Stromal cell of bone marrow (primary cell): ENCODE measurements at regions not wholly inside any gene's neighbourhood (a gene's known extent, or its start where the extent isn't known, plus 50 kb on each side); places are given as distances from the start of the nearest gene placed in this dataset.
"Not testable (repeated sequence)": the region's sequence is repeated elsewhere in the genome, so short reads cannot be mapped to it uniquely, and the experiment has no call there.

Experiments used
- DNase-seq: peaks from one replicate; pipeline ENCODE4 v3.0.0-alpha.2; 2012; ENCODE audit warnings: low read depth

DNA sequence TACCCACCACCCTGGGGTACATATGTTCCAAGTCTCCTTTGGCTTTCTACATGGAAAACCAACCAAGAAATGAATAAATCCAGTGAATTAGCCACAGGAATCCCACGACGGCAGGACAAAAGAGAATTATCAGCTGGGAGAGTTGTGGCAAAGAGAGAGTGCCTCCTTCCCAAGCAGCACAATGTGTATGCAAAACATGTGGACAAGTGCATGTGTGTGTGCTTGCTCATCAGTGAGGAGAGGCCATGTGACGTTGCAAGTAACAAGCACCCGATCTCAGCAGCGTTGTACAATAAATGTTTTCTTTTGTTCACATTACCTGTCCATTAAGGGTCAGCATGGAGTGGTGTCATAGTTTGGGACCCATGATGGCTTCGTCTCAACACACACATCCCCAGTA lies 50.0 kb upstream of the EMX2 start:
- no peak for DNase-seq

DNA sequence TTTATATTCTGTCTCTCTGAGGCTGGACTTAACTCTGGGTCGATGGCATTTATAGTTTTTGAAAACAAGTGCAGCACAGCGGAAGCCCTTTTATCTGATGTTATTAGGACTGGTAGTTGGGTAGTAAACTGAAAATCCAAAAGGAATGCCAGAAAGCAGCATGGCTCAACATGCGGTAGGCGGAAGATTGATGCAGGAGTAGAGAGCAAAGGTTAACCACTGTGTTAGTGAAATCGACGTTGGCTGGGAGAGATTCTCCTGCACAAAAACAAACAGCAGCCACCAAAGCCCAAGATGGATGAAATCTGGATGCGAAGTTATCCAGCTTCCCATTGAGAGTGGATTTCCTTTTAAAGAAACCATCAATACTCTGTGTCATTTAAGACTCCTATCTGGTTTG lies 54.5 kb upstream of the EMX2 start:
- no peak for DNase-seq

DNA sequence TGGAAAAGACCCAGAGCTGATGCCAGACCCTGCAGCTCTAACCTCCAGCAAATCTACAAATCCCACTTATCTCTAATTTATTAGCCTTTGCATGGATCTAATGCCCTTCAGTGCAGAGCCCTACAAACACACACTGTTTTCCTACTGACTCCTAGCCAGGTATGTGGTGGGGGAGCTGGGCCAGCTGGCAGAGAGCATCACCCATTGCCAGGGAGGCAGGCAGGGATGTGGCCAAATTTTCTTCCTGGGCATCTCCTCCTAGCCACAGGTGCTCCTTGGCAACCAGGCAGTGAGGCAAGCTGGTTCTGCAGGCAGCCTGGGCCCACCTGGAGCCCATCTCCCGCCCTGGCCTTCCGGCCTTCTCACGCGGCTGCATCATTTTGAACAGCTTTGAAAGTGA lies 55.9 kb upstream of the EMX2 start:
- DNase-seq: no peak

DNA sequence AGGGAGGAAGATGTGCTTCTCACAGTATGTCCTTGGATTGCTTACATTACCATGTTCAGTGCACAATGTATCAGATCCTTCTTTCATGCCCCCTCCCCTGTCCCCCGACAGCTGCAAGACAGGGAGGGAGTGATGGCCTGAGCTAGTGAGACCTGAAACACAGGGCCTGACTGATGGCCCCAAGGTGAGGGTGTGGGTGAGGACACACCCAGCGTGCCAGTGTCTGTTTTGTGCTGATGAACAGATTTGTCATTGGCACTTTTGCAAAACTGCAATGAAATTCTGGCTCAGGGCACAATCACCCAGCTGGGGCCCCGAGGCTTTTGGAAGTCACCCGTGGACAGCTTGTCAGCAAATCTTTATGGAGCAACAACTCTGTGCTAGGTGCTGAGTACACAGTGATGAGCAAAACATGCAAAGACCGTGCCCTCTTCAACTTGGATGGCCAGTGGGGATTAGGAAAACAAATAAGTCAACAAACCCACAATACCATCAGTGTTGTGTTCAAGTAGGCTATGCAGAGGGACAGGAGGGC lies 59.4 kb upstream of the EMX2 start:
- no peak for DNase-seq

DNA sequence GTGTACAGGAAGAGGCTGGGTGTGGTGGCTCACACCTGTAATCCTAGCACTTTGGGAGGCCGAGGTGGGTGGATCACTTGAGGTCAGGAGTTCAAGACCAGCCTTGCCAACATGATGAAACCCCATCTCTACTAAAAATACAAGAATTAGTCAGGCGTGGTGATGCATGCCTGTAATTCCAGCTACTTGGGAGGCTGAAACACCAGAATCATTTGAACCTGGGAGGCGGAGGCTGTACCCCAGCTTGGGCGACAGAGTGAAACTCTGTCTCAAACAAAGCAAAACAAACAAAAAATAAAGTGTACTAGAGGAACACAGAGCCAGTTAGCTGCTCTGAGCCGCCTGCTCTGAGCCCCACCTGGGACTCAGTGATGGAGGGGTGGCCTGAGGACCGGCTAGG lies 61.5 kb upstream of the EMX2 start:
- not testable (repeated sequence) for DNase-seq

DNA sequence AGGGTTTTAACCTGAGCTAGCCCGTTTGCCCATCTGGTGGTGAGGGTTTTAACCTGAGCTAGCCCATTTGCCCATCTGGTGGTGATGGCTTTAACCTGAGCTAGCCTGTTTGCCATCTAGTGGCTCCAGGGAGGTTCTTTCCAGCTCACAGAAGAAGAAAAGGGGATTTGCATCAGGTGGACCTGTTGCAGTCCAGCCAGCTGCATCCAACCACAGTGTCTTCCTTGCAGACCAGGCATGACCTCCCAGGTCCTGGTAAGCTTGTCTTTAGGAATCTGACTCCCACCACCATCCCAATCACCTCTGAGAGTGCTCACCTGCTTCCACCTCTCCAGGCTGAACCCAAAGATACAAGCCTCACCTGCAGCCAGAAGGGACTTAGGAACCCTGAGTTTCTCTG lies 62.4 kb upstream of the EMX2 start:
- no peak for DNase-seq

DNA sequence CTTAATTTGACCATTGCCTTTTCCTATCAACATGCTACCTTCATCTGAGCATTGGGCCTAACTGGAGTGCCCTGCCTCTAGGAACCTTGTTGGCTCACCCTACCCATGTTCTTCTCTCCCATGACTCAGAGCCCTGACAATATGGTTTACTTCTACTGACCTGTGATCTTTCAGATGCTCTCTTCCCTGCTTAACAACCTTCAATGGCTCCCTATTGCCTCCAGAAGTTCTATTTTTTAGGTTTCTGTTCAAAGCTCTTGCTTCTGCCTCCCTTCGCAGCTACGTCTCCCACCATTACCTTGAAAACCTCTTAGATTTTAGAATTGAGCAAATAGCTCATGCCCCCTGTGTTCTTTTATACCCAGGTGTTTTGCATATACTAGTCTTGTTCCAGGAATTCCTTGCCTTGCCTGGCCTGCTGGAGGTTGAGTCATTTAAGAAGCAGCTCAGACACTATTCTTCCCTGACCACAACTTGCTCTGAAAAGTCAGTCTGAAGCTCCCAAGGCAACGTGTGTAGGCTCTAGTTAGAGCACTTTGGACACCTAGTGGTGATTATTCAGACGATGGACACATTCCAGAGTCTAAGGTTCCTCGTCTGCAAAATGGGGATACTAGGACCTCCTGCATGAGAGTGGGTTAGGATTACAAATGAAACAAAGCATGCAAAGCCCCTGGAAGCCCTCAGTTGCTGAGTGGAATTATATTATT lies 64.4 kb upstream of the EMX2 start:
- peak; percentile 65 for DNase-seq

DNA sequence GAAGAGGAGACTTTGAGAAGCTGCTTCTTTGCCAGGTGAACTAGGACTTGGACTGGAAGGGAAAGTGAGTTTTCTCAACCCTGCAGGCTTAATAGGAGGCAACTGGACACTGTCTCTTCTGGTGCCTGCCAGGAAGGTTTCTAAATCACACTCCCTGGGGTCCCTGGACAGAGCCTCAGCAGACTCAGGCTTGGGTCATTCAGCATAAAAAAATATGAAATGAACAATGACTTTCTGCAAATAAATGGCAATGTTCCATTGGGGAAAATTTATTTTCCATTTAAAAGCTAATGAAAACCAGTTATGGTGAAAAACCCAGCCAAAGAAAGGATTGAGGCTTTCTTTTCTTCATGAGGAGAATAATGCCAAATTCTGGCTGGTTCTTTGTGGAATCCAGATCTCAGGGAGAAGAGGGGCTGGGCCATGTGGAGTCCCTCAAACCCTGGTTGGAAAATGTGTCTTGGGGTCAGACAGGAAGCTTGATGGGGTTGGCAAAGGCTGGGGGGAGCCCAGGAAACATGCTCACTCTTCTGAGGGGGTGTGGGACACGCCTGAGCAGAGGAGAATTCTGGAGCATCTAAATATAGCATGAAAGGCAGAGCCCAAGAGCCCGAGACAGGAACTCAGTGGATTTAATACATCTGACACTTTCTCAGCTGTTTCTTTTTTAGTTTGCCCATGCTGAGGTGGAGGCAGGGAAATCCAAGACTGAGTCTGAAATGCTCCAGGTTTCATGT lies 65.2 kb upstream of the EMX2 start:
- DNase-seq: peak; percentile 73

DNA sequence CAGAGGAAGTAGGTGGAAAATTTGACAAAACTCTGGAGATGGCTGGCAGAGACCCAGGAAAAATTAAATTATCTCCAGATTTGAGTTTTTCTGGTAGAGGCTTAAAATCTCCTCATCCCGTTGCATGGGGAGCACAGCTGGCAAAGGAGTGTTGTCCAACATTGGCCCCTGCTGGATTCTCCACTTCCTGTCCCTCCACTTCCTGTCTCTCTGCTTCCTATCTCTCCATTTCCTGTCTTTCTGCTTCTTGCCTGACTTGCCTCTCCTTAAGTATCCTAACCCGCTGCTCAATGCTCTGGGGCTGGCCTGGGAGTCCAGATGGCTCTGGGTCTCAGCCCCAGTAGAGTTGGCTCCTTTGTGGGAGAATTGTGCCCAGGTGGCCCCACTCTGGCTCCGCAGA lies 65.8 kb upstream of the EMX2 start:
- DNase-seq: no peak

DNA sequence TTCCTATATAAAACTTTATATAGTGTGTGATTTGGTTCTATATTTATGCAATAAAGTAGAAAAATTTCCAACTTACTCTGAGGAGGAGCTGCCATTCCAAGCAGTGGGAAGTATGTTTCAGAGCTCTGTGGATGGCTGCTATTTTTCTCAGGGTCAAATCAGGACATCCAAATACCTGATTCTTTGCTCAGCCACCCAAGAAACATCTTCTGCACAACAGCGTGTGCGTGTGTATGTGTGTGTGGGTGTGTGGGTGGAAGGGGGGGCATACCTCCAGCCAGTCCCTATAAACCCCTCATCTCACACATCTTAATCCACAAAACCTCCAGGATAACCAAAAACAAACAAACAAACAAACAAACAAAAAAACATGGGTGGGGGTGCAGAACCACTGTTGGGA lies 66.3 kb upstream of the EMX2 start:
- no peak for DNase-seq

DNA sequence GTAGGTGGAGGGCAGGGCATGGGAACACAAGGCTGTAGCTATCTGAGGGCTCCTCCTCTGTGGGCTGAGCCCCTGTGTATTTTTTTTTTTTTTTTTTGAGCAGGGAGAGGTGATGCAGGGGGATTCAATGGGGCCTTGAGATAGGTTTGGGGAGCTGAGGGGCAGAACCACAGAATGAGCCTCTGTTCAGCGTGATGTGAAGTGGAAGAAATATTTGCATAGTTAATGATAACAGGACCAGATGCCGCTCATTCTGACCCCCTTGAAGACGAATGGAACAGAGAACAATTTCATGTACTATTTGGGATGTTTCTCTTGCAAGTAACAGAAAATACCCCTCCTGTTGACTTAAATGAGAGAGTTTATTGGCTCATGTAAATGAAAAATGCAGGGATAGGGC lies 69.7 kb upstream of the EMX2 start:
- no peak for DNase-seq

DNA sequence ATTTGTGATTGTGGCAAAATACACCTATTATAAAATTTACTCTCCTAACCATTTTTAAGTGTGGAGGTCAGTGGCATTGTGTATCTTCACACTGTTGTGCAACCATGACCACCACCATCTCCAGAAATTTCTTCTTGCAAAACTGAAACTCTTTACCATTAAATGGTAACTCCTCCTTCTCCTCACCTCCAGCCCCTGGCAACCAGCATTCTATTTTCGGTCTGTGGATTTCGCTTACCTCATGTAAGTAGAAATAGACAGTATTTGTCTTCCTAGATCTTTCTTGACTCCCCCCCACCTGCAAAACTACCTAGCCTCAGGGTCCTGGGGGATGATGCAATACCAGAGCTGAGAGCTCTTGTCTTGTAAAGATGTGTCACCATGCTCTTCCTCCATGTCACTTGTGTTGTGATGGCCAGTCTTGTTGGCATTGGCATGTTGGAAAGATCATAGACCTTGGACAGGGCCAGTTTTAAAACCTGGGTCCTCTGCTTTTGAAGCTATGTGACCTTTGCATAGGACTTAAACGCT lies 71.1 kb upstream of the EMX2 start:
- no peak for DNase-seq

DNA sequence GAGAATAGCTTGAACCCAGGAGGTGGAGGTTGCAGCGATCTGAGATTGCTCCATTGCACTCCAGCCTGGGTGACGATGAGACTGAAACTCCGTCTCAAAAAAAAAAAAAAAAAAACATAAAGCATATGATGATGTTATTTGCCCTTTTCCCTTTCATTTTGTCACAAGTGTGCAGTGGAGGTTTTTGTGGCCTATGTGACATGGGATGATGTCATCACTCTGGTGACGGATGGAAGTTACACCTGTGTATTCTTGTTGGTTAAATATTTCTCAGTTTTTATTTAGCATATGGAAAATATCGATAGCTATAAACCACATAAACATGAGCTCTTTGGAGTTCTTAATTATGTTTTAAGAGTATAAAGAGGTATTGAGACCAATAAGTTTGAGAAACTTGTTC lies 71.8 kb upstream of the EMX2 start:
- no peak for DNase-seq

DNA sequence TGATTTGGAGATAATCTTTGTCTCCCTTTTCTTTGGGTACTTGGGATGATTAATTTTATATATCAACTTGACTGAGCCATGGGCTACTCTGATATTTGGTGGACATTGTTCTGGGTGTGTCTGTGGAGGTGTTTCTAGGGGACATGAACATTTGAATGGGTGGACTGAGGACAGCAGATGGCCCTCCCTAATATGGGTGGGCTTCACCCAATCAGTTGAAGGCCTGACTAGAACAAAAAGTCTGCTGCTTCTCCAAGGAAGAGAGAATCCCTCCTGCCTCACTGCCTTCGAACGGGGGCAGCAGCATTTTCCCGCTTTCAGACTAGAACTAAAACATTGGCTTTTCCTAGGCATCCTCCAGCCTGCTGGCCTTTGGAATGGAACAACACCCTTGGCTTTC lies 73.9 kb upstream of the EMX2 start:
- DNase-seq: no peak

DNA sequence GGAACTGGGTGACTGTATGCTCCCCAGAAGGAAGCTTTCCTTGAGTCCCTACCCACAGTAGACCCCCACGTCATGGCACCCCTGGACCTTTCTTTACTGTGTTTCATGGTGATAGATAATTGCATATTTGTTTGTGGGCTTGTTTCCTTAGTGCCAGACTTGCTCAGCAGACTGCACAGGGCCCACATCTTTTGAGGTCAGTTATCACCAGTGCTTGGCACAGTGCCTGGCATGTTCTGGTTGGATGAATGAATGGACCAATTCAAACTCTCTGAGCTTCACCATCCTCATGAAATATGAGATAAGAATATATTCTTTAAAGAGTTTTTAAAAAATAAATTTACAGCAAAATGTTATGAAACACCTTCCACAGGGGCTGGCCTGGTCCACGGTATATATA lies 78.4 kb upstream of the EMX2 start:
- DNase-seq: no peak

DNA sequence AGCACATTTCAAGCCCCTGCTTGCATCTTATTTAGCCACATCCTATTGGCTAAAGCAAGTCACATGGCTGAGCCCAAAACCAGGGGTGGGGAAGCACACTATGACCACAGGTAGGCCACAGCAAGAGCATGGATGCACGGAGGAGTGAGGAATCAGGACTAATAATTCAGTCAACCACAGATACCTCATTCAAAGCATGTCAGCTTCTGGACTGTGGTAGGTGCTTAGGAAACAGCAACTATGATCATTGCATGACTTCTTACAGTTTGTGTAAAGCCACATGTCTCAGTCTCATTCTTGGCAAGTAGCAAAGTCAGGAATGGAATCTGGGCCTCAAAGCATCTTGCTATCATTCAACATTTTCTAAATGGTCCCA lies 79.0 kb upstream of the EMX2 start:
- DNase-seq: no peak

DNA sequence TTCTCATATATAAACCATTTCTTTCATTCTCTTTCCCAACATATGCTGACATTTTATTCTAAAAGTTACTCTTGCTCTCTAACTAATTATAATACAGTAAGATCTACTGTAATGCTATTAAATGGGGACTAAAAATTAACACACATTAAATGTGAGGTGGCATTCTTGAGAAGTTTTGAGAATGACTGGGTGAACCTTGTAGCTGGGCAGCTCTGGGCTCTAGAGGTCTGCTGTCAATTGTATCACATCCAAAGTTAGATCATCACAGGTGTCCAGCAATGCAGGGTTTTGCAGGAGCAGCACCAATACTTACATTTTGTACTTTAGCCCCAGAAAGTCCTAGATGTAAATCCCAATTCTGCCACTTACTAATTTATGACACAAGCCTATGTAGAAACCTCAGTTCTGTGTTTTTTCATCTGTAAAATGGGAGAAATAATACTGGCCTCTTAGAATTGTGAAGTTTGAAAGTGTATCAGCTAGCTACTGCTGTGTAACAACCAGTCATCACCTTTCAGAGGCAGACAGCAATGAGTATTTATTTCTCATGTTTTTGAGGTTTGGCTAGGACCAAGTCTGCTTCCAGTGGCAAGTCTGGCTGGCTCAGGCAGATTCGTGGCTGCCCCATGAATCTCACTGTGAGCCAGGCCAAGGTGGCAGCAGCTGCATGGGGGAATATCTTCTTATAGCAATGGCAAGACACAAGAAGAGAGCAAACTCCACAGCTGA lies 79.6 kb upstream of the EMX2 start:
- no peak for DNase-seq

DNA sequence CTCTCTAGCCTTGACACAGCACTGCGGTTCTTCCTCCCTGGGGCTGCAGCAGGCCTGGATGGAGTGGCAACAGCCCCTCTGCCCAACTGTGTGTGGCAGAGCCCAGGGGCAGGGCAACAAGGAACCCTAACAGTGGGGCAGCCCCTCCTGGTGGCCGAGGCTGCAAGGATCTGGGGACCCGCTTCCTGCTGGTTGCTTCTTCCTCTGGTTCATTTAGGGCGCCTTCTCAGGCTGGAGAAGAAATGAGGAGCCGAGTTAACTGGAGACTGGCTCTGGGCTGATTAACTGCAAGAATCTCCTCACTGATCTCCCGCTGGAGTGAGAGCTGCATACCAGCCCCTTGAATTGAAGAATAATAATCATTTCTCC lies 80.1 kb upstream of the EMX2 start:
- no peak for DNase-seq

DNA sequence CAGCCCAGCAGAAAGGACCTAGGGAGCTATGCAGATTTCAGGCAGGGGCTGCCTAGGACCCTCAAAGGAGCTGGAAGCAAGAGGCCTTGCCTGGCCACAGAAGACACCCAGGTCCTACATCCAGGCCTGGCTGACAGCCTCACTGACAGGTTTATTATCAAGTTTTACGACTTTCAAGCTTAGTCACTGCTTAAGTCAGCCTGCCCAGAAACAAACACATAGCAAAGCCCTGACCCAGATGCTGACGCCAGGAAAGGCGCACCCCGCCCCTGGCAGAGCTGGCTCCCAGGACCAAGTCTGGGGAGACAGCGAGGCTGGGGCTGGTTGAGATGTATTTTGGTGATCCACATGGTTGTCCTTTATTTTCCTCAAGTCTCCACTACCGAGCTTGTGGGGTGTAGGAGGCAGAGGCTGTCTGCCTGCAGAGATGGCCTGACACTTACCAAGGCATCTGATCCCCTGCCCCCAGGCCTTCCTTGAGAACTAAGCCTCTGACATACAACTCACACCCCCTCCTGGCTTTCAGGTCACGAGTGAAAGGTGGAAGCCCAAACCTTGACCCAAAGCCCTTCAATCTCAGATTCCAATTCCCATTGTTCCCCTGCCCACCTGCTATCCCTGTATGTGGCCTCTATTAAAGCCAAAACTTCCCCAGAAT lies 80.7 kb upstream of the EMX2 start:
- peak; percentile 97 for DNase-seq

DNA sequence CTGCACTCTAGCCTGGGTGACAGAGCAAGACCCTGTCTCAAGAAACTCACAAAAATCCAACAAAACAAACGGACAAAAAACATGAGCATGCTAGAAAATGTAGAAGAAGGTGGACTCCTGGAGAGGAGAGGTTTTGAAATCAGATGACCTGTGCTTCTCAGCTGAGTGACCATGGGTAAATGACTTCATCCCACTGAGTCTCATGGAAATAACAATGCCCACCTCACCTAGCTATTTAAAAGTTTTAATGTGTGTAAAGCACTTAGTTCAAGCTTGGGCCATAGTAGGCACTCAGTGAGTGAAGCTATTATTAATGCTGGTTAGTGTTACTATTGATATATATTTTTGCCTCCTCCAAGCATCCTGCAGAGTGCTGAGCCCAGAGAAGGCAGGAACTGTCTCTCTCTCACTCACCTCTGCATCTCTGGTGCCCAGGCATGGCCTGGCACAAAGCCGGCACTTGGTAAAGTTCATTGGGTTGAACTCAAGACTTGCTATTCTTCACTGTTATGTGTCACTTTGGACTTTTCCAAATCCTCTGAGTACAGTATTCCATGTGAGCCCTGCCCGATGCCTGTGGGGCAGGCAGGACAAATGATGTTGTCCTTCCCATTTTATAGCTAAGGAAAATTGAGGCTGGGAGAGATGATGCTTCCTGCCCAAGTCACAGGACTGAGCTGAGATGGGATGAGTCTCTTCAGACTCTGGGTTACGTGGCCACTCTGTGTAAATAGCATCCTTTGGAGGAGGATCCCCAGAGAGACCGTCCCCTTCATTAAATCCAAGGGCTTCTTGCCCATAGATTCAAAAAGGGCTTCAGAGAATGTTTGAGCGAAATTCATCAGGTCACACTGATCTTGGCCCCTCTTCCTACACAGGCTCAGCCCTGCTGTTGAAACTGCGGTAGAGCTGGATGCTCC lies 81.4 kb upstream of the EMX2 start:
- DNase-seq: peak; percentile 77

DNA sequence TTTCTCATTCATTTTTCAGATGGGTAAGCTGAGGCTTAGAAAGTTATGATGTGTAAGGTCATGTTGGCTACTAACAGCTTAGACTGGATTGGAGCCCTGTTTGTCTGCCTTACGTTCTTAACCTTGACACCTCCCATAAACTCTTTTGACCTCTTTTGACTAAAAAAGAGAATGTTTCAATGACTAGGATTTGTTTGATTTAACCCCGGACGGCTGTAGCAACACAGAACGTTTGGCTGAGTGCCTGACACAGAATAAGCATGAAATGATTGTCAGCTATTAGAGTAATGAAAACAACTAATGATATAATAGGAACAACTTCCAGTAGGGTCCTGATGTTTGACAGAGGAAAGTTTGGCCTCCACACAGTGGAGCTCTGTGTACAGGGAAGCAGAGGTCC lies 83.3 kb upstream of the PDZD8 start:
- DNase-seq: no peak
